A549 (cell line): ENCODE measurements at regions not wholly inside any gene's neighbourhood (a gene's known extent, or its start where the extent isn't known, plus 50 kb on each side); places are given as distances from the start of the nearest gene placed in this dataset.

ENCODE experiments used
- ATAC-seq, 2 experiments: fragments of 200-7000 bp in 1 of 2; fragments of >200 bp in 1 of 2; cut with Nextera tagmentation in 1 of 2; cut with Tn5 transposase in 1 of 2; 3 replicates each; pipeline versions ENCODE4 v1.8.0 to v1.9.1; 2018 to 2020; ENCODE audit warnings: mild to moderate bottlenecking in 1 of 2, moderate library complexity in 1 of 2
- CTCF ChIA-PET: fragments of 300-600 bp; sonication (Branson Sonifier 250); formaldehyde crosslinking; extraction: SDS; loops from one replicate; lab custom pipeline; 2021; ENCODE audit warnings: antibody characterized with exemption, inconsistent platforms; lab: Yijun Ruan, JAX
- POLR2A ChIA-PET: fragments of 350-600 bp; formaldehyde crosslinking; extraction: SDS; loops from one replicate; lab custom pipeline; 2021; ENCODE audit warnings: antibody characterized with exemption, inconsistent platforms; lab: Yijun Ruan, JAX
- DNase-seq, 2 experiments: peaks; one replicate each; pipeline versions ENCODE4 v3.0.0 to v3.0.0-alpha.2; 2011 to 2016; ENCODE audit warnings: low read depth in 1 of 2, low spot score in 1 of 2
- FAIRE-seq: peaks from 2 replicates; lab custom pipeline; 2011; peaks lifted over from hg19 to GRCh38; lab: Jason Lieb, UNC
- H3K27ac ChIP-seq, 2 experiments: fragments of >200 bp; sonication (Bioruptor Twin); formaldehyde crosslinking; 3 replicates each; pipeline ENCODE4 v1.5.1; 2016 to 2017
- H3K4me1 ChIP-seq: fragments of >200 bp; sonication (Bioruptor Twin); formaldehyde crosslinking; 3 replicates; pipeline ENCODE4 v1.6.1; 2016
- H3K4me2 ChIP-seq: fragments of >200 bp; sonication (Bioruptor Twin); formaldehyde crosslinking; 3 replicates; pipeline ENCODE4 v1.6.1; 2016
- H3K4me3 ChIP-seq: fragments of >200 bp; sonication (Bioruptor Twin); formaldehyde crosslinking; 3 replicates; pipeline ENCODE4 v1.5.1; 2016
- H3K9me3 ChIP-seq: fragments of >200 bp; sonication (Bioruptor Twin); formaldehyde crosslinking; 3 replicates; pipeline ENCODE4 v1.6.1; 2016
- BHLHE40 ChIP-seq: IDR thresholded peaks from 2 replicates; pipeline ENCODE4 v1.6.1; 2012; ENCODE audit warnings: low read depth, low read length, inconsistent platforms
- CBX8 ChIP-seq: fragments of 200-600 bp; sonication (generic); IDR thresholded peaks from 2 replicates; pipeline ENCODE4 v1.6.1; 2016
- CEBPB ChIP-seq, 2 experiments: fragments of >200 bp in 1 of 2; sonication (Bioruptor Twin) in 1 of 2; formaldehyde crosslinking in 1 of 2; IDR thresholded peaks; 2 replicates each; pipeline ENCODE4 v1.6.1; 2012 to 2016
- CHD2 ChIP-seq: fragments of 150-350 bp; IDR thresholded peaks from 2 replicates; pipeline ENCODE4 v1.6.1; 2014; ENCODE audit warnings: low read length; ENCODE audit not compliant: partially characterized antibody
- CHD4 ChIP-seq: fragments of 200-600 bp; sonication (generic); IDR thresholded peaks from 2 replicates; pipeline ENCODE4 v1.6.1; 2016; ENCODE audit warnings: antibody characterized with exemption, mild to moderate bottlenecking, borderline replicate concordance
- EHF ChIP-seq: fragments of 250-450 bp; sonication (Bioruptor Pico); IDR thresholded peaks from 2 replicates; pipeline ENCODE4 v1.5.0; 2020; ENCODE audit warnings: mild to moderate bottlenecking
- FOSB ChIP-seq: fragments of 250-450 bp; sonication (Bioruptor Pico); IDR thresholded peaks from 2 replicates; pipeline ENCODE4 v1.5.0; 2020; ENCODE audit warnings: mild to moderate bottlenecking, moderate library complexity
- FOSL2 ChIP-seq, 2 experiments: fragments of 450-650 bp in 1 of 2; fragments of >200 bp in 1 of 2; sonication (Bioruptor Twin) in 1 of 2; formaldehyde crosslinking; IDR thresholded peaks; 2 replicates each; pipeline versions ENCODE4 v1.5.0 to v1.6.1; 2016 to 2020; ENCODE audit warnings: mild to moderate bottlenecking in 1 of 2, moderate library complexity in 1 of 2
- GATA3 ChIP-seq: IDR thresholded peaks from 2 replicates; pipeline ENCODE4 v1.6.1; 2012; ENCODE audit warnings: borderline replicate concordance
- HOXB5 ChIP-seq: fragments of 250-450 bp; sonication (Bioruptor Pico); IDR thresholded peaks from 2 replicates; pipeline ENCODE4 v1.5.0; 2020; ENCODE audit warnings: mild to moderate bottlenecking, moderate library complexity
- JUN ChIP-seq, 2 experiments: fragments of >200 bp; sonication (Bioruptor Twin); formaldehyde crosslinking; IDR thresholded peaks; 2 replicates in 1 of 2; 3 replicates in 1 of 2; pipeline ENCODE4 v1.6.1; 2016 to 2017
- KDM5A ChIP-seq: fragments of 200-600 bp; sonication (generic); IDR thresholded peaks from 2 replicates; pipeline ENCODE4 v1.6.1; 2016; ENCODE audit warnings: antibody characterized with exemption, mild to moderate bottlenecking
- MAFK ChIP-seq: fragments of 450-650 bp; IDR thresholded peaks from 2 replicates; pipeline ENCODE4 v1.6.1; 2014; ENCODE audit not compliant: partially characterized antibody
- MAZ ChIP-seq: fragments of 150-350 bp; IDR thresholded peaks from 2 replicates; pipeline ENCODE4 v1.6.1; 2014; ENCODE audit warnings: antibody characterized with exemption, low read depth, low read length, borderline replicate concordance
- NPAS2 ChIP-seq: fragments of 250-450 bp; sonication (Bioruptor Pico); IDR thresholded peaks from 2 replicates; pipeline ENCODE4 v1.8.0; 2022; ENCODE audit warnings: mild to moderate bottlenecking, moderate library complexity, borderline replicate concordance
- NR3C1 ChIP-seq: fragments of >200 bp; sonication (Bioruptor Twin); formaldehyde crosslinking; IDR thresholded peaks from 3 replicates; pipeline ENCODE4 v1.6.1; 2017
- POLR2AphosphoS2 ChIP-seq: conservative IDR thresholded peaks from 2 replicates; pipeline ENCODE4 v1.6.1; 2012; ENCODE audit warnings: low read length, improper control_type of control experiment, inconsistent platforms
- RAD21 ChIP-seq, 2 experiments: fragments of >200 bp in 1 of 2; sonication (Bioruptor Twin) in 1 of 2; formaldehyde crosslinking in 1 of 2; IDR thresholded peaks in 1 of 2; conservative IDR thresholded peaks in 1 of 2; 2 replicates in 1 of 2; 3 replicates in 1 of 2; pipeline ENCODE4 v1.6.1; 2012 to 2018; ENCODE audit warnings: inconsistent platforms in 1 of 2
- RCOR1 ChIP-seq: fragments of 150-350 bp; IDR thresholded peaks from 2 replicates; pipeline ENCODE4 v1.6.1; 2014; ENCODE audit warnings: antibody characterized with exemption, low read length, low read depth
- SREBF2 ChIP-seq: fragments of 450-650 bp; IDR thresholded peaks from 2 replicates; pipeline ENCODE4 v1.6.1; 2014; ENCODE audit warnings: mild to moderate bottlenecking, moderate library complexity
- TP53 ChIP-seq: fragments of 250-450 bp; sonication (Bioruptor Pico); IDR thresholded peaks from 2 replicates; pipeline ENCODE4 v1.5.0; 2021; ENCODE audit warnings: mild to moderate bottlenecking, moderate library complexity
- ZNF302 ChIP-seq: fragments of 250-450 bp; sonication (Bioruptor Pico); IDR thresholded peaks from 2 replicates; pipeline ENCODE4 v1.9.0; 2021; ENCODE audit warnings: inconsistent platforms, mild to moderate bottlenecking, moderate library complexity
- whole genome bisulfite sequencing: methylation state at CpG from one replicate; pipeline ENCODE4 v1.1.6; 2017; ENCODE audit errors: missing lambda C conversion rate; 5-methylcytosine and 5-hydroxymethylcytosine counted together
- TF ChIP-seq, protein P1 (sequence below): fragments of >200 bp; sonication (Bioruptor Twin); formaldehyde crosslinking; IDR thresholded peaks from 3 replicates; pipeline ENCODE4 v1.5.1; 2016
- TF ChIP-seq, protein P2 (sequence below): IDR thresholded peaks from 2 replicates; pipeline ENCODE4 v1.6.1; 2012
- TF ChIP-seq, protein P3 (sequence below): fragments of 200-600 bp; sonication (generic); IDR thresholded peaks from 2 replicates; pipeline ENCODE4 v1.6.1; 2016; ENCODE audit warnings: antibody characterized with exemption, mild to moderate bottlenecking, moderate library complexity
- TF ChIP-seq, protein P4 (sequence below): fragments of 250-450 bp; sonication (Bioruptor Pico); IDR thresholded peaks from 2 replicates; pipeline ENCODE4 v1.5.0; 2021; ENCODE audit warnings: mild to moderate bottlenecking, moderate library complexity, borderline replicate concordance

DNA sequence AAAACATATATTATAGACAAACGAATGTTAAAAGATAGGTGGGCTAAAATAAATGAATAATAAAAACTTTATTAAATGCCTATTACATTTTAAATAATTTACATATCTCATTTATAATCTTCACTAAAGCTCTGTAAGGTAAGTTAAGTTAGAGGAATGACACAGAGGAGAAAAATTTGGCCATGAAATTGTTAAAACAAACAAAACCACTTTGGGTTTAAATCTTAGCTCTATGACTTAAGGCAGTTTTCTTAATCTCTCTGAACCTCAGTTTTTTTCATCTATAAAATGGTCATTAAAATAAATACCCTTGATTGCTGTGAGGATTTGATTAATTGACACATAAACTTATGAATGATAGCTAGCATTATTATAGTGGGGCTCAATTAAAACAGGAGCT lies 404.8 kb upstream of the ATP11B start:
- ATAC-seq (no peak), DNase-seq (no peak)
- Histone ChIP-seq H3K4me1 (no peaks in the 10 kb centered on the region), H3K4me2 (no peak overlapping the region), H3K27ac (no peak overlapping the region), H3K9me3 (no peaks in the 10 kb centered on the region)
- 5% methylated on average over 1 of the region's 1 CpG for WGBS
- no peak for TF ChIP-seq FOSB (CRISPR knock-in tag)
- TF ChIP-seq MAZ, result no peak
- TF ChIP-seq ZNF302, result no peak
- no peak for TF ChIP-seq MAFK
- TF ChIP-seq NPAS2, result no peak
- no peak for TF ChIP-seq CEBPB (IDR thresholded peaks at IDR 0.05)
- TF ChIP-seq, protein P1, sequence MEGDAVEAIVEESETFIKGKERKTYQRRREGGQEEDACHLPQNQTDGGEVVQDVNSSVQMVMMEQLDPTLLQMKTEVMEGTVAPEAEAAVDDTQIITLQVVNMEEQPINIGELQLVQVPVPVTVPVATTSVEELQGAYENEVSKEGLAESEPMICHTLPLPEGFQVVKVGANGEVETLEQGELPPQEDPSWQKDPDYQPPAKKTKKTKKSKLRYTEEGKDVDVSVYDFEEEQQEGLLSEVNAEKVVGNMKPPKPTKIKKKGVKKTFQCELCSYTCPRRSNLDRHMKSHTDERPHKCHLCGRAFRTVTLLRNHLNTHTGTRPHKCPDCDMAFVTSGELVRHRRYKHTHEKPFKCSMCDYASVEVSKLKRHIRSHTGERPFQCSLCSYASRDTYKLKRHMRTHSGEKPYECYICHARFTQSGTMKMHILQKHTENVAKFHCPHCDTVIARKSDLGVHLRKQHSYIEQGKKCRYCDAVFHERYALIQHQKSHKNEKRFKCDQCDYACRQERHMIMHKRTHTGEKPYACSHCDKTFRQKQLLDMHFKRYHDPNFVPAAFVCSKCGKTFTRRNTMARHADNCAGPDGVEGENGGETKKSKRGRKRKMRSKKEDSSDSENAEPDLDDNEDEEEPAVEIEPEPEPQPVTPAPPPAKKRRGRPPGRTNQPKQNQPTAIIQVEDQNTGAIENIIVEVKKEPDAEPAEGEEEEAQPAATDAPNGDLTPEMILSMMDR, result no peak
- no peak for TF ChIP-seq SREBF2
- no peak for TF ChIP-seq JUN (IDR thresholded peaks at IDR 0.05)
- TF ChIP-seq CHD2, result no peak
- TF ChIP-seq HOXB5 (CRISPR knock-in tag), result no peak
- TF ChIP-seq, protein P2, sequence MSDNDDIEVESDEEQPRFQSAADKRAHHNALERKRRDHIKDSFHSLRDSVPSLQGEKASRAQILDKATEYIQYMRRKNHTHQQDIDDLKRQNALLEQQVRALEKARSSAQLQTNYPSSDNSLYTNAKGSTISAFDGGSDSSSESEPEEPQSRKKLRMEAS, result no peak
- TF ChIP-seq, all 56 proteins: peak for 0
- CTCF ChIA-PET, result interaction anchor here (1.1 kb wide), 1 partner anchor 13 kb away, joined by 3 read pairs; no protein-coding TSS in a partner anchor
- H3K4me3 ChIP-seq, result no peak overlapping the region
- POLR2A ChIA-PET, result no interaction called here
- no peak for FAIRE-seq

DNA sequence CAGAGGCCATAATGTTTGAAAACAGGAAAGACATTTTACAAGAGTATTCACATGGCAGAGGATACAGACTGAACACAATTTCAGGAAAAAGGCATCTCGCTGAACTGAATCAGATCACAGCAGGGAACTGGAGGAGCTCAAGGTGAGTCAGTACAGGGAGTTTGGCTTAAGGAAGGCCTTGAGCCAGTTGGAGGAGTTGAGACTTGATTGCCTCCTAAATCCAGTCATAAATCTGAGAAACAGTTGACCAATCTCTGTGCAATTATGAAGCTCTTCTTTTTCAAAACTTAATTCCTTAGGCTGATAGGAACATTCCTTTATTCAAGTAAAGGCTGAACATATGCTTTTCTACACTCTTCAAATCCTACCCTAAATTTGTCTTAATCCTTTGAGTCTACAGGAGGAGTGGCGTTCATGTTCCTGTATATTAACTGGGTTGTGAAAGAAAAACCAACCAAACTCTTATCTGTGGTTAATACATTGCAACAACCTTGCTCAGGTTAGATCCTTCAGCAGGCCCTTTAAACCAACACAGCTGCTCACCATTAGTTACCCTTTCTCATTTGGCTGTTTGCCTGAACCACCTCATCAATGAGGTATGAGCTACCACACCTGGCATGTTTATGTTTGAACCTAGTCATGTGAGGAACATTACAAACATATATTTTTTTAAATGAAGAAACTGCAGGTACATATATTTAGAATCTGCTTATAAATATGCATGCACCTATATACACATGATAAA lies 404.1 kb upstream of the ATP11B start:
- CTCF ChIA-PET, result interaction anchor here (1.1 kb wide), 1 partner anchor 14 kb away, joined by 3 read pairs; no protein-coding TSS in a partner anchor
- ATAC-seq (no peak), DNase-seq (no peak), FAIRE-seq (no peak)
- POLR2A ChIA-PET, result no interaction called here
- Histone ChIP-seq H3K4me3 (no peak overlapping the region), H3K27ac (no peak overlapping the region), H3K9me3 (no peaks in the 10 kb centered on the region), H3K4me2 (no peak overlapping the region), H3K4me1 (no peaks in the 10 kb centered on the region)
- 46% methylated on average over 2 of the region's 2 CpGs for WGBS
- no peak for TF ChIP-seq CHD4
- no peak for TF ChIP-seq FOSL2 (IDR thresholded peaks at IDR 0.05)
- TF ChIP-seq FOSL2 (CRISPR knock-in tag; IDR thresholded peaks at IDR 0.05), result no peak
- no peak for TF ChIP-seq POLR2AphosphoS2
- TF ChIP-seq EHF (CRISPR knock-in tag), result no peak
- no peak for TF ChIP-seq KDM5A
- TF ChIP-seq NR3C1, result no peak
- TF ChIP-seq, protein P3, sequence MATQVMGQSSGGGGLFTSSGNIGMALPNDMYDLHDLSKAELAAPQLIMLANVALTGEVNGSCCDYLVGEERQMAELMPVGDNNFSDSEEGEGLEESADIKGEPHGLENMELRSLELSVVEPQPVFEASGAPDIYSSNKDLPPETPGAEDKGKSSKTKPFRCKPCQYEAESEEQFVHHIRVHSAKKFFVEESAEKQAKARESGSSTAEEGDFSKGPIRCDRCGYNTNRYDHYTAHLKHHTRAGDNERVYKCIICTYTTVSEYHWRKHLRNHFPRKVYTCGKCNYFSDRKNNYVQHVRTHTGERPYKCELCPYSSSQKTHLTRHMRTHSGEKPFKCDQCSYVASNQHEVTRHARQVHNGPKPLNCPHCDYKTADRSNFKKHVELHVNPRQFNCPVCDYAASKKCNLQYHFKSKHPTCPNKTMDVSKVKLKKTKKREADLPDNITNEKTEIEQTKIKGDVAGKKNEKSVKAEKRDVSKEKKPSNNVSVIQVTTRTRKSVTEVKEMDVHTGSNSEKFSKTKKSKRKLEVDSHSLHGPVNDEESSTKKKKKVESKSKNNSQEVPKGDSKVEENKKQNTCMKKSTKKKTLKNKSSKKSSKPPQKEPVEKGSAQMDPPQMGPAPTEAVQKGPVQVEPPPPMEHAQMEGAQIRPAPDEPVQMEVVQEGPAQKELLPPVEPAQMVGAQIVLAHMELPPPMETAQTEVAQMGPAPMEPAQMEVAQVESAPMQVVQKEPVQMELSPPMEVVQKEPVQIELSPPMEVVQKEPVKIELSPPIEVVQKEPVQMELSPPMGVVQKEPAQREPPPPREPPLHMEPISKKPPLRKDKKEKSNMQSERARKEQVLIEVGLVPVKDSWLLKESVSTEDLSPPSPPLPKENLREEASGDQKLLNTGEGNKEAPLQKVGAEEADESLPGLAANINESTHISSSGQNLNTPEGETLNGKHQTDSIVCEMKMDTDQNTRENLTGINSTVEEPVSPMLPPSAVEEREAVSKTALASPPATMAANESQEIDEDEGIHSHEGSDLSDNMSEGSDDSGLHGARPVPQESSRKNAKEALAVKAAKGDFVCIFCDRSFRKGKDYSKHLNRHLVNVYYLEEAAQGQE, result no peak
- TF ChIP-seq, protein P4, sequence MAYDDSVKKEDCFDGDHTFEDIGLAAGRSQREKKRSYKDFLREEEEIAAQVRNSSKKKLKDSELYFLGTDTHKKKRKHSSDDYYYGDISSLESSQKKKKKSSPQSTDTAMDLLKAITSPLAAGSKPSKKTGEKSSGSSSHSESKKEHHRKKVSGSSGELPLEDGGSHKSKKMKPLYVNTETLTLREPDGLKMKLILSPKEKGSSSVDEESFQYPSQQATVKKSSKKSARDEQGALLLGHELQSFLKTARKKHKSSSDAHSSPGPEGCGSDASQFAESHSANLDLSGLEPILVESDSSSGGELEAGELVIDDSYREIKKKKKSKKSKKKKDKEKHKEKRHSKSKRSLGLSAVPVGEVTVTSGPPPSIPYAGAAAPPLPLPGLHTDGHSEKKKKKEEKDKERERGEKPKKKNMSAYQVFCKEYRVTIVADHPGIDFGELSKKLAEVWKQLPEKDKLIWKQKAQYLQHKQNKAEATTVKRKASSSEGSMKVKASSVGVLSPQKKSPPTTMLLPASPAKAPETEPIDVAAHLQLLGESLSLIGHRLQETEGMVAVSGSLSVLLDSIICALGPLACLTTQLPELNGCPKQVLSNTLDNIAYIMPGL (CRISPR knock-in tag), result no peak
- TF ChIP-seq CBX8, result no peak
- no peak for TF ChIP-seq NPAS2
- no peak for TF ChIP-seq BHLHE40
- no peak for TF ChIP-seq RCOR1
- no peak for TF ChIP-seq GATA3
- TF ChIP-seq RAD21 (conservative IDR thresholded peaks at IDR 0.05 in 1 of 2, IDR thresholded peaks at IDR 0.05 in 1 of 2), result no peak
- no peak for TF ChIP-seq SREBF2
- no peak for TF ChIP-seq TP53 (CRISPR knock-in tag)
